NCI-H460 (cell line): ENCODE measurements at regions not wholly inside any gene's neighbourhood (a gene's known extent, or its start where the extent isn't known, plus 50 kb on each side); places are given as distances from the start of the nearest gene placed in this dataset.

Source experiments
- DNase-seq: peaks from one replicate; pipeline ENCODE4 v3.0.0-alpha.2; 2016; ENCODE audit warnings: low read depth; ENCODE audit errors: extremely low read depth

DNA sequence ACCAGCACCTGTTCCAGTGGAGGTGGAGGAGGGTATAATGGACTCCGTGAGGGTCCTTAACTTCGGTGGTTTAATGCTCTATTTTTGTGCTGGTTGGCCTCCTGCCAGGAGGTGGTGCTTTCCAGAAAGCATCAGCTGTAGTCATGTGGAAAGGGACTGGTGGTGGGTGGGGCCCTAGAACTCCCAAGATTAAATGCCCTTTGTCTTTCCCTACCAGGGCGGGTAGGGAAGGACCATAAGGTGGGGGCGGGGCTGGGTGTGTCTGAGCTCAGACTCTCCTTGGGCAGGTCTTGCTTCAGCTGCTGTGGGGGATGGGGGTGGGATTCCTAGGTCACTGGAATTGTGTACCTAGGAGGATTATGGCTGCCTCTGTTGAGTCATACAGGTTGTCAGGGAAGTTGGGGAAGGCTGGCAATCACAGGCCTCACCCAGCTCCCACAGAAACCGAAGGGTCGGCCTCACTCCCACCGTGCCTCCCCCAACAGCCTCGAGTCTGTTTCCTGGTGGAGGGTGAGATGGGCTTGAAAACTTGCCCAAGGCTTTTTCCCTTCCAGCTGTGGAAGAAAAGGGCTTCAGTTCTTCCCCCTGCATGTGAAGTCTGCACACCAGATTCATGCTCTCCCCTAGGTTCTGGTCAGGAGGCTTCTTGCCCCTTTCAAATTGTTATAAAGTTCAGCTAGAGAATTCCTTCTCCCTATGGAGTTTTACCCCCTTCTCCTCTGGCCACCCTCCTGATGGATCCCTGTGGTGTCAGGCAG lies 60.3 kb upstream of the CLDN10 start:
- no peak for DNase-seq

DNA sequence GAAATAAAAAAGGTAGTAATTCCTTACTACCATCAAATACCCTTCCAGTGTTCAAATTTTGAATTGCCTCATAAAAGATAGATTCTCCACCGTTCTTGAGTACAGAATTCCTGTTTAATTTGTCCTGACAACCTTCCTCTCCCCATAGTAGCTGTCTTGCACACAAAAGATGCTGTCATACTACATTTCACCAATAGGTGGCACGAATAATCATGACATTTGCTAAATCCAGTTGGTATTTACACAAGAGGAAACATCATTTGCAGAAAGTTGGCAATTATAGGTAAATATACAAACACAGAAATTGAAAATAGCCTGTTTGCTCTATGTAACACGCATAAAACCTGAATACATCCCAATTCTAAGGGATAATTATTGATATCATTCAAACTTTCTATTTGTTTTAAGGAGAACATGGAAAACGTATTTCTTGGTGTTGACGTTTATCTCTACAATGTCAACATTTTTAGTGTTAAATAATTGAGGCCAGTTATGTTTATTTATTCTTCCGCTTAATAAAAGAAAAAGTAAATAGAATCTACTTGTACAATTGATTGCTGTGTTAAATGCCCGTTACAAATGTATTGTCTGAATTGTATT lies 58.3 kb upstream of the CLDN10 start:
- DNase-seq: peak; percentile 56

DNA sequence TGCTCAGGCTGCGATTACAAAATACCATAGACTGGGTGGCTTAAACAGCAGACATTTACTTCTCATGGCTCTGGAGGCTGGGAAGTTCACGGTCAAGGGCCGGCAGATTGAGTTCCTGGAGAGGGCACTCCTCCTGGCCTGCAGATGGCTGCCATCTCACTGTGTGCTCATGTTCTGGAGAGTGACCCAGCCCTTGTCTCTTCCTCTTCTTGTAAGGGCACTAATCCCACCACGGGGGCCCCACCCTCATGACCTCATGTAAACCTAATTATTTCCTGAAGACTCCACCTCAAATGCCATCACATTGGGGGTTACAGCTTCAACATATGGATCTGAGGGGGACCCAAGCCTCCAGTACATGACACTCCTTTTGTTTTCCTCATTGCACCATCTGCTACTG lies 56.0 kb upstream of the CLDN10 start:
- no peak for DNase-seq

DNA sequence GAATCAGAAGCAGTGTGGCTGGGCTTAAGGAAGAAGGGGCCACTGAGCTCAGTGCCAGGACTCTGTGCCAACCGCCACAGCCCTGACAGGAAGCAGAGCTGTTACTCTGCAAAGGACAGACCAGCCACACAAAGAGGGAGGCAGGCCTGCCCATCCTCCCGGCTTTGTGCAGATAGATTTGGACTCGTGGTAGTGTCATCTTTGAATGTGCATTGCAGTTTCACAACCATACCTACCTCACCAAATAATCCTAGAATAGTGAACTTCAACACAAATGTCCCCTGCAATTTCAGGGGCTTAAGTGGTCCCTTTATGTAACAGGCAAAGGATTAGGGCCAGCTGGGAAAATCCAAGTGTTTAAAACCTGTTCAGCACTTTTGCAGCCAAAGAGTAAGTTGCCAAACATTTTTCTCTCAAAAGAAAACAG lies 55.1 kb upstream of the CLDN10 start:
- DNase-seq: no peak

DNA sequence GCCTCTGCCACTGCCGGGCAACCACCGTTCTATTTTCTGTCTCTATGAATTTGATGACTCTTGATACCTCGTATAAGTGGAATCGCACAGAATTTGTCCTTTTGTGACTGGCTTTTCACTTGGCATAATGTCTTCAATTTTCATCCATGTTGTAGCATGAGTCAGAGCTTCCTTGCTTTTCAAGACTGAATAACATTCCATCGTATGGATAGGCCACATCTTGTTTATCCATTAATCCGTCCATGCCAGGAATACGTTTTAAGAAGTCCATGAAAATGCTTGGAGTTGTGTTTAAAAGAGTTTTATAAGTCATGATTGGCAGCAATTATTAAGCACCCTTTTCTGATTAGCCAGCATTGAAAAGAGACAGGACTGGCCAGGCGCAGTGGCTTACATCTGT lies 53.6 kb upstream of the CLDN10 start:
- DNase-seq: no peak

DNA sequence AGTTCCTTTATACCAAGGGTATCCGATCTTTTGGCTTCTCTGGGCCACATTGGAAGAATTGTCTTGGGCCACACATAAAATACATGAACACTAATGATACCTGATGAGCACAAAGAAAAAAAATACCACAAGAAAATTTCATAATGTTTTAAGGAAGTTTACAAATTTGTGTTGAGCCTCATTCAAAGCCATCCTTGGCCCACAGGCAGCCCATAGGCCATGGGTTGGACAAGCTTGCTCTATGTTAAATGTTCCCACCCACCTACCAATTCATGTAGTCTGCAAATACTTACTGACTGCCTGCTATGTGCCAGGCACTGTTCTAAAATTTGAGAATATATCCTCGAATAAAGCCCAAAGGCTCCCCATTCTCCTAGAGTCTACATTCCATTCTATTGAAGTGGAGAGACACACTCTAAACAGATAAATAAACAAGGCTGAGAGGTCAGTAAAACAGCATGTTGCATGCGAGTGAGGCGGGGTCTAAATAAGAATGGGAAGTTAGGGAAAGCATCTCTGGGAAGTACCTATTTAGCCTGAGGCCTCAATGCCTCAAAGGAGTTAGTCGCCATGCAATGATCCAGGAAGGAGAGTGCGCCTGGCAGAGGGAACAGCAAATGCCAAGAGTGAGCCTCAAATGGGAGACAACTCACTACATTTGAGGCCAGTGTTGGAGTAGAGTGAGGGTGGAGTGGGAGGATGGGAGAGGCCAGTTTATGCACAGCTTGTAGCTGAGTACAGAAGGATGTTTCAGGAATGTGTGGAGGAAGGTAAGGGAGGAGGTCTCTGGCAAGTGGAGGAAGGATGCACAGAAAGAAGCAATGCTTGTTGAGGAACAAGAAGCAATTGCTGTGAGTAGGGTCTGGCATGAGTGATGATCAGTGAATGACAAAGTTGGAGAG lies 52.5 kb upstream of the CLDN10 start:
- no peak for DNase-seq

DNA sequence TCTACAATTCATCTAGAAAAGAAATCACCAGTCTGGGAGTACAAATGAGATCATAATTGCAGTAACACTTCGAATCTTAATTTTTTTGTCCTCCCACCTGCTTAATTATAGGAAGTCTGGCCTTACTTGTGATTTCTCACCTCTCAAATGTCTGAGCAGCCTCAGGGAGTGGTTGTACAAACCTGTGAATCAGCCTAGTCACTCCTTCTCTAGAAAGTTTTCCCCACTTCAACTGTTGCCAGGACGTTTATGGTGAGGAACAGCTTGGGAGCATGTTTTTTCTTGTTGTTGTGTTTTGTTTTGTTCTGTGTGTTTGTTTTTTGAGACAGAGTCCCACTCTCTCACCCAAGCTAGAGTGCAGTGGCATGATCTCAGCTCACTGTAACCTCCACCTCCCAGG lies 50.3 kb upstream of the CLDN10 start:
- no peak for DNase-seq
